SK-N-SH (cell line): ENCODE measurements at regions not wholly inside any gene's neighbourhood (a gene's known extent, or its start where the extent isn't known, plus 50 kb on each side); places are given as distances from the start of the nearest gene placed in this dataset.

Experiments used
- CTCF ChIA-PET: fragments of 300-600, 350-600 bp; formaldehyde crosslinking; extraction: SDS; loops from one replicate; lab custom pipeline; 2021; lab: Yijun Ruan, JAX
- POLR2A ChIA-PET: fragments of 350-600 bp; sonication (Branson Sonifier 250); formaldehyde crosslinking; extraction: SDS; loops from one replicate; lab custom pipeline; 2020; ENCODE audit warnings: antibody characterized with exemption, inconsistent platforms; lab: Yijun Ruan, JAX
- DNase-seq: peaks from one replicate; pipeline ENCODE4 v3.0.0; 2012
- H2AFZ ChIP-seq: fragments of 200-600 bp; sonication (generic); 2 replicates; pipeline ENCODE4 v1.8.1; 2016; ENCODE audit warnings: antibody characterized with exemption, mild to moderate bottlenecking, low read depth
- H3F3A ChIP-seq: fragments of 200-600 bp; sonication (generic); replicated peaks from 2 replicates; pipeline ENCODE3; 2016; ENCODE audit warnings: antibody characterized with exemption, mild to moderate bottlenecking; ENCODE audit not compliant: insufficient read depth
- H3K27ac ChIP-seq, 2 experiments: fragments of 200-500 bp in 1 of 2; fragments of 200-600 bp in 1 of 2; sonication (Bioruptor generic) in 1 of 2; sonication (generic), shearing (Covaris generic) in 1 of 2; 2 replicates each; pipeline versions ENCODE4 v1.5.1 to v1.6.1; 2014 to 2016; ENCODE audit warnings: low read depth in 2 of 2, inconsistent platforms in 1 of 2, low read length in 1 of 2, mild to moderate bottlenecking in 1 of 2, mixed read lengths in 1 of 2
- H3K27me3 ChIP-seq: fragments of 200-600 bp; sonication (generic), shearing (Covaris generic); 2 replicates; pipeline ENCODE4 v1.6.1; 2016; ENCODE audit warnings: mixed run types; ENCODE audit not compliant: insufficient read depth
- H3K36me3 ChIP-seq, 2 experiments: fragments of 200-500 bp in 1 of 2; fragments of 200-600 bp in 1 of 2; sonication (Bioruptor generic) in 1 of 2; sonication (generic) in 1 of 2; replicated peaks in 1 of 2; 2 replicates each; pipeline versions ENCODE3 to v1.5.1; 2014 to 2016; ENCODE audit warnings: low read length in 1 of 2, mild to moderate bottlenecking in 1 of 2; ENCODE audit not compliant: insufficient read depth in 2 of 2, control insufficient read depth in 1 of 2
- H3K4me1 ChIP-seq, 2 experiments: fragments of 200-500 bp in 1 of 2; fragments of 200-600 bp in 1 of 2; sonication (Bioruptor generic) in 1 of 2; sonication (generic), shearing (Covaris generic) in 1 of 2; 2 replicates each; pipeline versions ENCODE4 v1.5.1 to v1.6.1; 2014 to 2016; ENCODE audit warnings: low read depth in 1 of 2, low read length in 1 of 2, mixed run types in 1 of 2; ENCODE audit not compliant: insufficient read depth in 2 of 2, control insufficient read depth in 1 of 2
- H3K4me2 ChIP-seq: fragments of 200-600 bp; sonication (generic), shearing (Covaris generic); 2 replicates; pipeline ENCODE4 v1.6.1; 2017; ENCODE audit warnings: mixed run types
- H3K4me3 ChIP-seq, 2 experiments: fragments of 200-500 bp in 1 of 2; fragments of 200-600 bp in 1 of 2; sonication (Bioruptor generic) in 1 of 2; sonication (generic), shearing (Covaris generic) in 1 of 2; 2 replicates each; pipeline versions ENCODE4 v1.5.1 to v1.8.1; 2014 to 2016; ENCODE audit warnings: low read depth in 2 of 2, inconsistent platforms in 1 of 2, low read length in 1 of 2, mild to moderate bottlenecking in 1 of 2, mixed read lengths in 1 of 2, moderate library complexity in 1 of 2
- H3K79me2 ChIP-seq: fragments of 200-600 bp; sonication (generic); 2 replicates; pipeline ENCODE4 v1.8.1; 2017; ENCODE audit warnings: mild to moderate bottlenecking; ENCODE audit not compliant: insufficient read depth
- H3K9ac ChIP-seq: fragments of 200-600 bp; sonication (generic); 2 replicates; pipeline ENCODE4 v1.6.1; 2017; ENCODE audit warnings: mixed run types
- H3K9me2 ChIP-seq: fragments of 200-600 bp; sonication (generic); 2 replicates; pipeline ENCODE4 v1.6.1; 2017; ENCODE audit warnings: mixed run types
- H3K9me3 ChIP-seq: fragments of 200-600 bp; sonication (generic); 2 replicates; pipeline ENCODE4 v1.6.1; 2017; ENCODE audit warnings: mixed run types, mild to moderate bottlenecking, moderate library complexity
- H4K20me1 ChIP-seq: fragments of 200-600 bp; sonication (generic); 2 replicates; pipeline ENCODE4 v1.6.1; 2017; ENCODE audit warnings: mild to moderate bottlenecking, mixed run types; ENCODE audit not compliant: insufficient read depth
- ELF1 ChIP-seq: IDR thresholded peaks from 2 replicates; pipeline ENCODE4 v1.4.0; 2012
- EP300 ChIP-seq, 2 experiments: IDR thresholded peaks; 2 replicates each; pipeline versions ENCODE4 v1.4.0 to v1.6.1; 2012; ENCODE audit warnings: borderline replicate concordance in 1 of 2, low read depth in 1 of 2, low read length in 1 of 2
- EZH2phosphoT487 ChIP-seq: fragments of 200-600 bp; sonication (generic); IDR thresholded peaks from 2 replicates; pipeline ENCODE4 v1.6.1; 2017; ENCODE audit warnings: low read depth, mixed run types, mild to moderate bottlenecking, antibody characterized with exemption, moderate library complexity, borderline replicate concordance
- FOSL2 ChIP-seq: IDR thresholded peaks from 2 replicates; pipeline ENCODE4 v1.4.0; 2012; ENCODE audit warnings: low read depth, mild to moderate bottlenecking, moderate library complexity, borderline replicate concordance
- FOXM1 ChIP-seq: IDR thresholded peaks from 2 replicates; pipeline ENCODE4 v1.4.0; 2012; ENCODE audit warnings: low read depth, mild to moderate bottlenecking
- GATA2 ChIP-seq: sonication (generic); formaldehyde crosslinking; IDR thresholded peaks from 2 replicates; pipeline ENCODE4 v1.5.0; 2020; ENCODE audit warnings: mild to moderate bottlenecking, missing genetic modification reagents
- IRF3 ChIP-seq: fragments of 150-350 bp; IDR thresholded peaks from 2 replicates; pipeline ENCODE4 v1.6.1; 2016; ENCODE audit warnings: mild to moderate bottlenecking, low read depth, low read length
- JUND ChIP-seq: IDR thresholded peaks from 2 replicates; pipeline ENCODE4 v1.4.0; 2012
- MAX ChIP-seq: IDR thresholded peaks from 2 replicates; pipeline ENCODE4 v1.4.0; 2012; ENCODE audit warnings: low read depth
- NFIC ChIP-seq: IDR thresholded peaks from 2 replicates; pipeline ENCODE4 v1.4.0; 2012; ENCODE audit warnings: borderline replicate concordance
- POLR2AphosphoS5 ChIP-seq: IDR thresholded peaks from 2 replicates; pipeline ENCODE4 v1.6.1; 2012; ENCODE audit warnings: low read depth, low read length
- RAD21 ChIP-seq: IDR thresholded peaks from 2 replicates; pipeline ENCODE4 v1.6.1; 2012; ENCODE audit warnings: mild to moderate bottlenecking, low read length
- RCOR1 ChIP-seq: fragments of 150-350 bp; IDR thresholded peaks from 2 replicates; pipeline ENCODE4 v1.6.1; 2017; ENCODE audit warnings: antibody characterized with exemption, low read length
- RFX5 ChIP-seq: IDR thresholded peaks from 2 replicates; pipeline ENCODE4 v1.6.1; 2012; ENCODE audit warnings: mild to moderate bottlenecking, improper control_type of control experiment, low read length
- RXRA ChIP-seq: IDR thresholded peaks from 2 replicates; pipeline ENCODE4 v1.4.0; 2012; ENCODE audit warnings: low read depth, mild to moderate bottlenecking, borderline replicate concordance
- TAF1 ChIP-seq: IDR thresholded peaks from 2 replicates; pipeline ENCODE4 v1.6.1; 2012; ENCODE audit warnings: low read depth, mild to moderate bottlenecking, low read length, moderate library complexity, borderline replicate concordance
- TCF12 ChIP-seq: IDR thresholded peaks from 2 replicates; pipeline ENCODE4 v1.4.0; 2012
- TEAD4 ChIP-seq: IDR thresholded peaks from 2 replicates; pipeline ENCODE4 v1.4.0; 2012; ENCODE audit warnings: mild to moderate bottlenecking, borderline replicate concordance; ENCODE audit not compliant: insufficient read depth
- USF1 ChIP-seq: IDR thresholded peaks from 2 replicates; pipeline ENCODE4 v1.4.0; 2012; ENCODE audit warnings: low read depth, borderline replicate concordance
- YY1 ChIP-seq: IDR thresholded peaks from 2 replicates; pipeline ENCODE4 v1.4.0; 2012; ENCODE audit warnings: low read depth, mild to moderate bottlenecking
- WGBS: methylation state at CpG from one replicate; pipeline ENCODE4 v1.1.6; 2017; ENCODE audit warnings: low lambda C conversion rate; 5-methylcytosine and 5-hydroxymethylcytosine counted together
- TF ChIP-seq, protein P1 (sequence below): IDR thresholded peaks from 2 replicates; pipeline ENCODE4 v1.4.0; 2012; ENCODE audit warnings: low read depth, borderline replicate concordance
- TF ChIP-seq, protein P2 (sequence below): IDR thresholded peaks from 2 replicates; pipeline ENCODE4; 2012

DNA sequence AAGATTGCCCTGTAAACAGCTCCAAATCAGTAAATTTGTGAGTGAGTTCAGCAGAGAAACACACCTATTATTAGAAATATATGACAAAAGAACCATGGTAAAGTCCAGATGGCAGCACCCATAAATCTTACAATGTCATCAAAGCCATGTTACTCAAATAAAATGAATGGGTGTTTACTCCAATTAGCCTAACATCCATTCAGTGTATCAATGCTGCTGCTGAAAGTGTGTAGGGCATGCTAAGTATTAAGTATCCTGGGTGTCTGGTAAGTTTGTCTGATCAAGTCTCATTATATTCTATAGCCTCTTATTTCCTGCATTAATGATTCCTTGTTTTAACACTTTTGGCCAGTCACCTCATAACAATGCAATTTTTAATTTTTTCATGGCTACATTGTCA lies 185.5 kb upstream of the STEAP4 start:
- Histone ChIP-seq H3K9ac (no peak overlapping the region), H3K9me3 (no peaks in the 10 kb centered on the region), H2AFZ (no peak overlapping the region), H3K4me1 (no peaks in the 10 kb centered on the region), H3K4me3 (no peak overlapping the region), H3K27ac (no peak overlapping the region), H4K20me1 (no peaks in the 10 kb centered on the region), H3K79me2 (no peaks in the 10 kb centered on the region), H3K4me2 (no peak overlapping the region), H3K9me2 (no peaks in the 10 kb centered on the region), H3F3A (no peaks in the 10 kb centered on the region), H3K36me3 (no peaks in the 10 kb centered on the region), H3K27me3 (no peaks in the 10 kb centered on the region)
- TF ChIP-seq TAF1 (no peak), EZH2phosphoT487 (no peak), JUND (no peak), IRF3 (no peak), GATA2 (no peak), FOSL2 (no peak), ELF1 (no peak), RCOR1 (no peak), TEAD4 (no peak), MAX (no peak), RXRA (no peak), YY1 (no peak), NFIC (no peak)
- TF ChIP-seq, protein P1, sequence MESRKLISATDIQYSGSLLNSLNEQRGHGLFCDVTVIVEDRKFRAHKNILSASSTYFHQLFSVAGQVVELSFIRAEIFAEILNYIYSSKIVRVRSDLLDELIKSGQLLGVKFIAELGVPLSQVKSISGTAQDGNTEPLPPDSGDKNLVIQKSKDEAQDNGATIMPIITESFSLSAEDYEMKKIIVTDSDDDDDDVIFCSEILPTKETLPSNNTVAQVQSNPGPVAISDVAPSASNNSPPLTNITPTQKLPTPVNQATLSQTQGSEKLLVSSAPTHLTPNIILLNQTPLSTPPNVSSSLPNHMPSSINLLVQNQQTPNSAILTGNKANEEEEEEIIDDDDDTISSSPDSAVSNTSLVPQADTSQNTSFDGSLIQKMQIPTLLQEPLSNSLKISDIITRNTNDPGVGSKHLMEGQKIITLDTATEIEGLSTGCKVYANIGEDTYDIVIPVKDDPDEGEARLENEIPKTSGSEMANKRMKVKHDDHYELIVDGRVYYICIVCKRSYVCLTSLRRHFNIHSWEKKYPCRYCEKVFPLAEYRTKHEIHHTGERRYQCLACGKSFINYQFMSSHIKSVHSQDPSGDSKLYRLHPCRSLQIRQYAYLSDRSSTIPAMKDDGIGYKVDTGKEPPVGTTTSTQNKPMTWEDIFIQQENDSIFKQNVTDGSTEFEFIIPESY = no peak
- ChIA-PET POLR2A (no interaction called here), CTCF (no interaction called here)
- no peak for DNase-seq

GRCh38 chr7:88490874-88491273 lies 184.2 kb upstream of the STEAP4 start:
- ChIA-PET POLR2A (no interaction called here), CTCF (interaction anchor here (0.9 to 1.2 kb wide), 2 partner anchors 63 to 84 kb away, joined by 3 read pairs; no protein-coding TSS in a partner anchor)
- 24% methylated on average over 3 of the region's 3 CpGs for WGBS
- TF ChIP-seq TAF1 = no peak
- TF ChIP-seq USF1 = no peak
- no peak for TF ChIP-seq GATA2
- TF ChIP-seq, protein P1 = no peak
- no peak for TF ChIP-seq TCF12
- TF ChIP-seq, protein P2, sequence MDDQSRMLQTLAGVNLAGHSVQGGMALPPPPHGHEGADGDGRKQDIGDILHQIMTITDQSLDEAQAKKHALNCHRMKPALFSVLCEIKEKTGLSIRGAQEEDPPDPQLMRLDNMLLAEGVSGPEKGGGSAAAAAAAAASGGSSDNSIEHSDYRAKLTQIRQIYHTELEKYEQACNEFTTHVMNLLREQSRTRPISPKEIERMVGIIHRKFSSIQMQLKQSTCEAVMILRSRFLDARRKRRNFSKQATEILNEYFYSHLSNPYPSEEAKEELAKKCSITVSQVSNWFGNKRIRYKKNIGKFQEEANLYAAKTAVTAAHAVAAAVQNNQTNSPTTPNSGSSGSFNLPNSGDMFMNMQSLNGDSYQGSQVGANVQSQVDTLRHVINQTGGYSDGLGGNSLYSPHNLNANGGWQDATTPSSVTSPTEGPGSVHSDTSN = no peak
- TF ChIP-seq RFX5 = no peak
- no peak for TF ChIP-seq FOXM1
- no peak for TF ChIP-seq EP300 (IDR thresholded peaks at IDR 0.05; ENCODE audit: borderline replicate concordance in 1 of 2, low read depth in 1 of 2, low read length in 1 of 2)
- no peak for TF ChIP-seq TEAD4
- no peak for TF ChIP-seq POLR2AphosphoS5
- TF ChIP-seq RAD21 = no peak
- TF ChIP-seq MAX = no peak

More at GRCh38 chr7:88490874-88491273, 184.2 kb upstream of the STEAP4 start:
- Histone ChIP-seq H3K4me2 (no peak overlapping the region), H3K9me3 (no peaks in the 10 kb centered on the region), H3K27ac (no peak overlapping the region), H3K4me3 (no peak overlapping the region), H3K9me2 (no peaks in the 10 kb centered on the region), H3K36me3 (no peaks in the 10 kb centered on the region), H4K20me1 (no peaks in the 10 kb centered on the region), H3K27me3 (no peaks in the 10 kb centered on the region), H3K4me1 (no peaks in the 10 kb centered on the region), H3K9ac (no peak overlapping the region), H3F3A (no peaks in the 10 kb centered on the region), H2AFZ (no peak overlapping the region), H3K79me2 (no peaks in the 10 kb centered on the region)
- no peak for DNase-seq
